T-helper 2 cell treated with Interferon-gamma antibody and Interleukin-4, amounts not matched to agents 5 μg/mL and 100 μg/mL, for 36 hours (primary cell): ENCODE measurements at regions not wholly inside any gene's neighbourhood (a gene's known extent, or its start where the extent isn't known, plus 50 kb on each side); places are given as distances from the start of the nearest gene placed in this dataset.

Experiments
- DNase-seq: peaks from one replicate; pipeline ENCODE4 v3.0.0; 2021; ENCODE audit warnings: low spot score
- H3K27ac Mint-ChIP-seq: one replicate; pipeline ENCODE4 v1.8.0; 2021; ENCODE audit warnings: mild to moderate bottlenecking, mixed read lengths
- H3K27me3 Mint-ChIP-seq: one replicate; pipeline ENCODE4 v1.8.0; 2021; ENCODE audit warnings: low read depth, mixed read lengths
- H3K36me3 Mint-ChIP-seq: one replicate; pipeline ENCODE4 v1.8.0; 2021; ENCODE audit warnings: low read depth, mixed read lengths
- H3K4me1 Mint-ChIP-seq: one replicate; pipeline ENCODE4 v1.8.0; 2021; ENCODE audit warnings: low read depth, mixed read lengths
- H3K4me3 Mint-ChIP-seq: one replicate; pipeline ENCODE4 v1.8.0; 2022; ENCODE audit warnings: mild to moderate bottlenecking, moderate library complexity, mixed read lengths
- H3K9me3 Mint-ChIP-seq: one replicate; pipeline ENCODE4 v1.8.0; 2021; ENCODE audit warnings: mixed read lengths

GRCh38 chr1:244952280-244952933 lies 88.1 kb upstream of the HNRNPU start:
- H3K4me1 Mint-ChIP-seq, result no peaks in the 10 kb centered on the region
- DNase-seq, result no peak
- H3K9me3 Mint-ChIP-seq, result no peaks in the 10 kb centered on the region
- H3K4me3 Mint-ChIP-seq, result no peak overlapping the region
- H3K27ac Mint-ChIP-seq, result no peak overlapping the region
- no peaks in the 10 kb centered on the region for H3K36me3 Mint-ChIP-seq
- H3K27me3 Mint-ChIP-seq, result peaks cover 9% of the 10 kb centered on the region

- no peak overlapping the region for H3K4me3 Mint-ChIP-seq
- no peaks in the 10 kb centered on the region for H3K4me1 Mint-ChIP-seq
- H3K27me3 Mint-ChIP-seq, result peaks cover 14% of the 10 kb centered on the region
- H3K36me3 Mint-ChIP-seq, result no peaks in the 10 kb centered on the region
- no peaks in the 10 kb centered on the region for H3K9me3 Mint-ChIP-seq
- no peak overlapping the region for H3K27ac Mint-ChIP-seq
- DNase-seq, result no peak
Observed at GRCh38 chr1:244948416-244948815, 84.1 kb upstream of the HNRNPU start.

- peaks cover 14% of the 10 kb centered on the region for H3K27me3 Mint-ChIP-seq
- no peaks in the 10 kb centered on the region for H3K9me3 Mint-ChIP-seq
- H3K4me3 Mint-ChIP-seq, result no peak overlapping the region
- H3K27ac Mint-ChIP-seq, result no peak overlapping the region
- no peaks in the 10 kb centered on the region for H3K4me1 Mint-ChIP-seq
- DNase-seq, result no peak
- no peaks in the 10 kb centered on the region for H3K36me3 Mint-ChIP-seq
Observed at GRCh38 chr1:244945109-244945671, 80.8 kb upstream of the HNRNPU start.

- no peaks in the 10 kb centered on the region for H3K36me3 Mint-ChIP-seq
- H3K27me3 Mint-ChIP-seq, result no peaks in the 10 kb centered on the region
- DNase-seq, result no peak
- H3K4me3 Mint-ChIP-seq, result no peak overlapping the region
- H3K9me3 Mint-ChIP-seq, result no peaks in the 10 kb centered on the region
- H3K4me1 Mint-ChIP-seq, result no peaks in the 10 kb centered on the region
- no peak overlapping the region for H3K27ac Mint-ChIP-seq
Observed at GRCh38 chr1:244941121-244941520, 76.8 kb upstream of the HNRNPU start.

- H3K27ac Mint-ChIP-seq, result no peak overlapping the region
- no peak overlapping the region for H3K4me3 Mint-ChIP-seq
- no peak for DNase-seq
- no peaks in the 10 kb centered on the region for H3K9me3 Mint-ChIP-seq
- no peaks in the 10 kb centered on the region for H3K36me3 Mint-ChIP-seq
- no peaks in the 10 kb centered on the region for H3K27me3 Mint-ChIP-seq
- no peaks in the 10 kb centered on the region for H3K4me1 Mint-ChIP-seq
Observed at GRCh38 chr1:244937099-244937498, 72.8 kb upstream of the HNRNPU start.

GRCh38 chr1:244920911-244921761 lies 56.8 kb upstream of the HNRNPU start:
- Mint-ChIP-seq H3K27me3 (peaks cover 29% of the 10 kb centered on the region), H3K4me1 (peaks cover 8% of the 10 kb centered on the region), H3K36me3 (no peaks in the 10 kb centered on the region), H3K4me3 (no peak overlapping the region), H3K9me3 (no peaks in the 10 kb centered on the region), H3K27ac (no peak overlapping the region)
- DNase-seq, result no peak

- H3K4me1 Mint-ChIP-seq, result peaks cover 8% of the 10 kb centered on the region
- peak overlapping the region; percentile 76 for H3K4me3 Mint-ChIP-seq
- DNase-seq, result no peak
- no peaks in the 10 kb centered on the region for H3K36me3 Mint-ChIP-seq
- no peak overlapping the region for H3K27ac Mint-ChIP-seq
- no peaks in the 10 kb centered on the region for H3K9me3 Mint-ChIP-seq
- peaks cover 29% of the 10 kb centered on the region for H3K27me3 Mint-ChIP-seq
Observed at GRCh38 chr1:244919320-244920282, 55.3 kb upstream of the HNRNPU start.

- H3K4me3 Mint-ChIP-seq, result peak overlapping the region; percentile 76
- peak; percentile 51 for DNase-seq
- no peaks in the 10 kb centered on the region for H3K36me3 Mint-ChIP-seq
- H3K9me3 Mint-ChIP-seq, result no peaks in the 10 kb centered on the region
- H3K27ac Mint-ChIP-seq, result no peak overlapping the region
- peaks cover 8% of the 10 kb centered on the region for H3K4me1 Mint-ChIP-seq
- H3K27me3 Mint-ChIP-seq, result peaks cover 29% of the 10 kb centered on the region
Observed at GRCh38 chr1:244918421-244919319, 54.3 kb upstream of the HNRNPU start.

GRCh38 chr1:244917073-244917670 lies 52.8 kb upstream of the HNRNPU start:
- Mint-ChIP-seq H3K4me1 (peaks cover 8% of the 10 kb centered on the region), H3K9me3 (no peaks in the 10 kb centered on the region), H3K36me3 (no peaks in the 10 kb centered on the region), H3K27ac (no peak overlapping the region), H3K4me3 (no peak overlapping the region), H3K27me3 (peaks cover 28% of the 10 kb centered on the region)
- DNase-seq, result no peak

GRCh38 chr1:244915736-244916135 lies 51.4 kb upstream of the HNRNPU start:
- peaks cover 8% of the 10 kb centered on the region for H3K4me1 Mint-ChIP-seq
- no peaks in the 10 kb centered on the region for H3K9me3 Mint-ChIP-seq
- H3K27me3 Mint-ChIP-seq, result peaks cover 28% of the 10 kb centered on the region
- DNase-seq, result no peak
- no peak overlapping the region for H3K4me3 Mint-ChIP-seq
- no peak overlapping the region for H3K27ac Mint-ChIP-seq
- no peaks in the 10 kb centered on the region for H3K36me3 Mint-ChIP-seq

GRCh38 chr1:244914761-244915160 lies 50.4 kb upstream of the HNRNPU start:
- H3K27ac Mint-ChIP-seq, result no peak overlapping the region
- no peaks in the 10 kb centered on the region for H3K9me3 Mint-ChIP-seq
- no peaks in the 10 kb centered on the region for H3K36me3 Mint-ChIP-seq
- H3K4me3 Mint-ChIP-seq, result no peak overlapping the region
- no peak for DNase-seq
- peaks cover 8% of the 10 kb centered on the region for H3K4me1 Mint-ChIP-seq
- H3K27me3 Mint-ChIP-seq, result peaks cover 25% of the 10 kb centered on the region
